ENCODE measurements at regions not wholly inside any gene's neighbourhood (a gene's known extent, or its start where the extent isn't known, plus 50 kb on each side); places are given as distances from the start of the nearest gene placed in this dataset.

GRCh38 chr4:180081072-180081471 lies 2162.1 kb upstream of the TENM3 start:
- TF ChIP-seq CTCF (conservative IDR thresholded peaks at IDR 0.05) (no peak), ZFX (IDR thresholded peaks at IDR 0.05) (no peak)

Data from C4-2B (cell line).